ENCODE measurements at regions not wholly inside any gene's neighbourhood (a gene's known extent, or its start where the extent isn't known, plus 50 kb on each side); places are given as distances from the start of the nearest gene placed in this dataset.

DNA sequence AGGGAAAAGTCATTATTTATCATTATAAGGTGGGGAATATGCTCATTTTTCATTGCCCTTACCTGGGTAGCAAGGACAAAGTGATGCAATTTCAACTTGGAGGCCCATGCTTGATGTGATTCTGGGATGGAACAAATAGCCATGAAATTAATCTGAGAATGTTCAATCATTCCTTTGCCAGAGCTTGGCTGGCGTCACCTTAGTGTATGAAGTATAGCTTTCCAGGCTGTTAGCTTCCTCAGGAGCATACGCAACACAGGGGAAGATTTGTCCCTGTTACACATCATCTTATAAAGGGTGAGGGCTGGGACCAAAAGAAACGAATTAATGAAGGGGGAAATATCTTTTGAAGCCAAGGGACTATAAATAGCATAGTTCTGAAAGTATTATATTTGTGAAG lies 91.4 kb upstream of the DEPDC1 start:
- CTCF ChIA-PET (ENCODE audit: partially characterized antibody): no interaction called here
- intact Hi-C loops (cut with micrococcal nuclease): no loop called here

DNA sequence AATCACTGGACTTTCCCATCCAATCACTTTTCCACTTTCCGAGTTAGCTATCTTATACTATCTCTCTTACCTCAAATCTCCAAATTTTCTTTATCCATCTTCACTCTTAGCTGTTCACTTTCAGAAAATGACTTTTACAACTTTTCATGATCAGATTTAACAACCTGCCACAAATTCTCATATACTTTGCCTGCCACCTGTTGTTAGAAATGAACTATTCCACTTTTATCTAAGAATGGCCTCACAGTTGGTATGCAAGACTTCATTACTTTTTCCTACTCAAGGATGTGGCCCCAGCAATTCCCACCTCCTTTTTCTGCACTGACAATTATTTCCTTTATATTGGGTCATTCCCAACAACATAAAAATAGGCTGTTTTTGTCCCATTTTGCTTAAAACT lies 93.6 kb upstream of the DEPDC1 start:
- POLR2A ChIA-PET (ENCODE audit: partially characterized antibody): no interaction called here
- no peak overlapping the region for H3K4me3 Mint-ChIP-seq
- no peaks in the 10 kb centered on the region for H3K27me3 Mint-ChIP-seq
- DNase-seq: no peak
- no peaks in the 10 kb centered on the region for H3K4me1 Mint-ChIP-seq
- Histone ChIP-seq H3K4me1 (ENCODE audit: insufficient read depth, low read length) (no peaks in the 10 kb centered on the region), H3K36me3 (ENCODE audit: insufficient read depth, low read length) (no peaks in the 10 kb centered on the region), H3K4me3 (ENCODE audit: low read length in 2 of 2) (no peak overlapping the region), H3K27me3 (ENCODE audit: insufficient read depth, low read length) (no peaks in the 10 kb centered on the region), H3K27ac (ENCODE audit: low read depth, low read length) (no peak overlapping the region), H3K9me3 (ENCODE audit: control insufficient read depth in 1 of 2, low read length in 2 of 2) (no peaks in the 10 kb centered on the region)
- CTCF ChIA-PET (ENCODE audit: partially characterized antibody): interaction anchor here (1.3 kb wide), 1 partner anchor 473 kb away, joined by 3 read pairs; no protein-coding TSS in a partner anchor
- no peak overlapping the region for H3K27ac Mint-ChIP-seq
- intact Hi-C loops (cut with micrococcal nuclease): no loop called here
- H3K36me3 Mint-ChIP-seq: no peaks in the 10 kb centered on the region
- peaks cover 0 to 4% (median 0%) of the 10 kb centered on the region in 8 donors for H3K9me3 Mint-ChIP-seq

More for the DNA sequence above, 91.4 kb upstream of the DEPDC1 start:
- no peaks in the 10 kb centered on the region for H3K9me3 ChIP-seq (ENCODE audit: control insufficient read depth in 1 of 2, low read length in 2 of 2)
- no peak for DNase-seq
- Mint-ChIP-seq H3K27me3 (no peaks in the 10 kb centered on the region), H3K36me3 (no peaks in the 10 kb centered on the region), H3K4me1 (no peaks in the 10 kb centered on the region), H3K9me3 (peaks cover 0 to 12% (median 8%) of the 10 kb centered on the region in 8 donors), H3K27ac (no peak overlapping the region), H3K4me3 (no peak overlapping the region)
- no peak overlapping the region for H3K4me3 ChIP-seq (ENCODE audit: low read length in 2 of 2)
- H3K4me1 ChIP-seq (ENCODE audit: insufficient read depth, low read length): no peaks in the 10 kb centered on the region
- no peaks in the 10 kb centered on the region for H3K27me3 ChIP-seq (ENCODE audit: insufficient read depth, low read length)
- no peaks in the 10 kb centered on the region for H3K36me3 ChIP-seq (ENCODE audit: insufficient read depth, low read length)
- H3K27ac ChIP-seq (ENCODE audit: low read depth, low read length): no peak overlapping the region
- POLR2A ChIA-PET (ENCODE audit: partially characterized antibody): no interaction called here

DNA sequence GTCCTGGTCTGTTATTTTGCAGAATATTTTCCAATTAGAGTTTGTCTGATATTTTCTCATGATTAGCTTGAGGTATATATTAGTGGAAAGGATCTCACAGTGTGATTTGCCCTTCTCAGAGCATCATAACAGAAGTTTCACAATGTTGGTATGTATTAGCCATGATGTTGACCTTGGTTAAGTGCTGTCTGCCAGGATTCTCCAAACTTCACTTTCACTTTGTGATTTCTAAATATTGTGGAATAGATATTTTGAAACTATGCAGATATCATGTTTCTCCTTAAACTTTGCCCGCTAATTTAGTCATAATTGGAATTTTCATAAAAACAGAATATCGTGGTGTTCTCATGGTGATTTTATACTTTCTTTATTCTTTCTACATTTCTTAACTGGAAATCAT lies 98.0 kb upstream of the DEPDC1 start:
- Histone ChIP-seq H3K27ac (ENCODE audit: low read depth, low read length) (no peak overlapping the region), H3K4me1 (ENCODE audit: insufficient read depth, low read length) (no peaks in the 10 kb centered on the region), H3K9me3 (ENCODE audit: control insufficient read depth in 1 of 2, low read length in 2 of 2) (no peaks in the 10 kb centered on the region), H3K36me3 (ENCODE audit: insufficient read depth, low read length) (no peaks in the 10 kb centered on the region), H3K4me3 (ENCODE audit: low read length in 2 of 2) (no peak overlapping the region), H3K27me3 (ENCODE audit: insufficient read depth, low read length) (no peaks in the 10 kb centered on the region)
- H3K27me3 Mint-ChIP-seq: no peaks in the 10 kb centered on the region
- POLR2A ChIA-PET (ENCODE audit: partially characterized antibody): no interaction called here
- peaks cover 0 to 8% (median 0%) of the 10 kb centered on the region in 8 donors for H3K9me3 Mint-ChIP-seq
- no peak overlapping the region for H3K4me3 Mint-ChIP-seq
- no peak overlapping the region for H3K27ac Mint-ChIP-seq
- DNase-seq: no peak
- CTCF ChIA-PET (ENCODE audit: partially characterized antibody): no interaction called here
- intact Hi-C loops (cut with micrococcal nuclease): no loop called here
- no peaks in the 10 kb centered on the region for H3K36me3 Mint-ChIP-seq
- no peaks in the 10 kb centered on the region for H3K4me1 Mint-ChIP-seq

DNA sequence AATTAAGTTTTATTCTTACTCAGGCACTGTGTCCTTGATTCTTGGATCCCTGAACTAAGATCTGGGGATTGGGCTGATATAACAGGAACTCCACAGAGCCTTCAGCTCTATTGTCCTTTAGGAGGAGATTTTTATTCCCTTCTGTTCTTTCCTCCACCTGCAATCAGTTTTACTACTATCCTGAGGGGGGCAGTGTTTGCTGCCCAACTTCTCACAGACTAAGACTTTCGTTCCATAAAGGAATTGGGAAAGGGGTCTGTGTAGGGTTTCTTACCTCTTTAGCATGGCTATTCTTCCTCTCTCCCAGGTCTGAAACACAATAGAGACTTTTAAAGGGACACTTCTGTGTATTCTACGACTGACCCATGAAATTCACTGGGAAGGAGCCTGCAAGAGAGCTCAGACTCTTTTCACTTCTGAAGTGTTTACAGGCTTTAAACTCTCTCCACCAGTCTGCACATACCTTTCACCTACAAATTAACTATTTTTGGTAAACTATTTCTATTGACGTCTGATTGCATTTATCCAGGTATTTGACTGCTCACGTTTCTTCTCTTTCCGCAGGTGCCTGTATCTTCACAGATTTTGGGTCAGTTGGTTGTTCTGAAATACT lies 103.3 kb upstream of the DEPDC1 start:
- Histone ChIP-seq H3K4me1 (ENCODE audit: insufficient read depth, low read length) (no peaks in the 10 kb centered on the region), H3K36me3 (ENCODE audit: insufficient read depth, low read length) (no peaks in the 10 kb centered on the region), H3K27me3 (ENCODE audit: insufficient read depth, low read length) (no peaks in the 10 kb centered on the region), H3K9me3 (ENCODE audit: control insufficient read depth in 1 of 2, low read length in 2 of 2) (no peaks in the 10 kb centered on the region), H3K27ac (ENCODE audit: low read depth, low read length) (no peak overlapping the region), H3K4me3 (ENCODE audit: low read length in 2 of 2) (no peak overlapping the region)
- POLR2A ChIA-PET (ENCODE audit: partially characterized antibody): no interaction called here
- H3K36me3 Mint-ChIP-seq: no peaks in the 10 kb centered on the region
- CTCF ChIA-PET (ENCODE audit: partially characterized antibody): no interaction called here
- H3K4me1 Mint-ChIP-seq: no peaks in the 10 kb centered on the region
- H3K27me3 Mint-ChIP-seq: no peaks in the 10 kb centered on the region
- DNase-seq: no peak
- H3K27ac Mint-ChIP-seq: no peak overlapping the region
- intact Hi-C loops (cut with micrococcal nuclease): no loop called here
- peaks cover 0 to 13% (median 1%) of the 10 kb centered on the region in 8 donors for H3K9me3 Mint-ChIP-seq
- no peak overlapping the region for H3K4me3 Mint-ChIP-seq

DNA sequence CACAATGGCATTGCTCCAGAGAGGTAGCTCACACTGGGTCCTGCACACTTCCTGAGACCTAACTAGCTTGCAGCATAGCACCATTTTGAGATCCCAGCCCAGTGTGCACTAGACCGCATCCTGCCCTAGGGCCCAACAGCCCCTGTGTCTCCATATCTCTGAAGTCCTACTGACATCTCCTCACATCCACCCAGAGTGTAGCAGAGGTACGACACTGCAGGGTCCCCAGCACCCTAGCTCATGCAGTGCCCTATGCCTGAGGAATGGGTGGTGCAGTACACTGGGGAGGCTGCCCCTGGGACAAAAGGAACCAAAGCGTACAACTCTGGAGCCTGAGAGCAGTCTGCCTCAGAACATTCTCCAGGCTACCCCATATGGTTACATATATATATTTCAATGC lies 111.4 kb upstream of the DEPDC1 start:
- no peak overlapping the region for H3K4me3 ChIP-seq (ENCODE audit: low read length in 2 of 2)
- no peak overlapping the region for H3K27ac ChIP-seq (ENCODE audit: low read depth, low read length)
- ChIA-PET POLR2A (ENCODE audit: partially characterized antibody) (no interaction called here), CTCF (ENCODE audit: partially characterized antibody) (no interaction called here)
- no peaks in the 10 kb centered on the region for H3K4me1 ChIP-seq (ENCODE audit: insufficient read depth, low read length)
- no peaks in the 10 kb centered on the region for H3K27me3 Mint-ChIP-seq
- no peak overlapping the region for H3K27ac Mint-ChIP-seq
- DNase-seq: no peak
- H3K27me3 ChIP-seq (ENCODE audit: insufficient read depth, low read length): no peaks in the 10 kb centered on the region
- H3K9me3 Mint-ChIP-seq: peaks cover 2 to 25% (median 10%) of the 10 kb centered on the region in 8 donors
- intact Hi-C loops (cut with micrococcal nuclease): no loop called here
- H3K36me3 Mint-ChIP-seq: no peaks in the 10 kb centered on the region
- no peaks in the 10 kb centered on the region for H3K36me3 ChIP-seq (ENCODE audit: insufficient read depth, low read length)
- no peaks in the 10 kb centered on the region for H3K4me1 Mint-ChIP-seq
- H3K4me3 Mint-ChIP-seq: no peak overlapping the region
- no peaks in the 10 kb centered on the region for H3K9me3 ChIP-seq (ENCODE audit: control insufficient read depth in 1 of 2, low read length in 2 of 2)

DNA sequence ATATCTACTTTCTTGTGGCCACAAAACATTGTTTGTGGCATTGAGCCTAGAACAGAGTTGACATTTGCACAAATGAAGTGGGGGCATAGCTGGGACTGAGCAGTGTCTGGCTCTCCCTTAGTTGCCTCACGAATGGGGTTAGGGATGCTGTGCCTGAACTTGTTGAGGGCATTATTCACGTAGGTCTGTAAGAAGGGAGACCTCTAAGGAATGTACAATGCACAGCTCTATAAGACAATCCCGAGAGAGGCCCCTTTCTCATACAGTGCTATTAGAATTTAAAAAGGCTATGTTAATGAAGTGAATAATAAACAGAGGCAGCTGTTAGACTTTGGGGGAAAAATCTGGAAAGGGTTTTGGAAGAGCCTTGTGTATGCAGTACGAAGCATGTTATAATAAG lies 118.4 kb upstream of the DEPDC1 start:
- H3K9me3 Mint-ChIP-seq: peaks cover 2 to 31% (median 14%) of the 10 kb centered on the region in 8 donors
- Histone ChIP-seq H3K4me1 (ENCODE audit: insufficient read depth, low read length) (no peaks in the 10 kb centered on the region), H3K36me3 (ENCODE audit: insufficient read depth, low read length) (no peaks in the 10 kb centered on the region), H3K4me3 (ENCODE audit: low read length in 2 of 2) (no peak overlapping the region), H3K9me3 (ENCODE audit: control insufficient read depth in 1 of 2, low read length in 2 of 2) (no peaks in the 10 kb centered on the region), H3K27ac (ENCODE audit: low read depth, low read length) (no peak overlapping the region), H3K27me3 (ENCODE audit: insufficient read depth, low read length) (no peaks in the 10 kb centered on the region)
- no peak overlapping the region for H3K4me3 Mint-ChIP-seq
- DNase-seq: no peak
- intact Hi-C loops (cut with micrococcal nuclease): no loop called here
- H3K27me3 Mint-ChIP-seq: no peaks in the 10 kb centered on the region
- H3K27ac Mint-ChIP-seq: no peak overlapping the region
- POLR2A ChIA-PET (ENCODE audit: partially characterized antibody): no interaction called here
- CTCF ChIA-PET (ENCODE audit: partially characterized antibody): no interaction called here
- H3K36me3 Mint-ChIP-seq: peaks cover 0 to 2% of the 10 kb centered on the region in 2 donors
- no peaks in the 10 kb centered on the region for H3K4me1 Mint-ChIP-seq

DNA sequence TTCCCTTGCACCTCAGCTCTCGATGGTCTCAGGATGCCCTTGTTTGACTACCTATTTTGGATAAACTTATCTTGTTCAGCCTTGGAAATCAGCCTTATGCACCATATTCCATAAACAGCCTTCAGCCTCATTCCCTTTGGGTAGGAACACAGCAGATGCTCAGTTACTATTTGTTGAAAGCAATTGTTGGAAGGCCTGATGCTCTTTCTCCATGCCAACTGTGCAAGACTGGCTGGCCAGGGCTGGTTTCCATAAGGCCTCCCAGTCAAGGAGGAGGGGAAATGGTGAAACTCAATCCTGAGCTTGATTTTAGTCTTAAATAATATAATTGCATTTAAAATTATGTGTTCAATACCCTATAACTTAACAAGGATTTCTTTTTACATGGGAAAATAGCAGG lies 121.1 kb upstream of the DEPDC1 start:
- H3K27ac Mint-ChIP-seq: no peak overlapping the region
- peaks cover 0 to 38% (median 17%) of the 10 kb centered on the region in 8 donors for H3K9me3 Mint-ChIP-seq
- Histone ChIP-seq H3K9me3 (ENCODE audit: control insufficient read depth in 1 of 2, low read length in 2 of 2) (no peaks in the 10 kb centered on the region), H3K4me3 (ENCODE audit: low read length in 2 of 2) (no peak overlapping the region), H3K36me3 (ENCODE audit: insufficient read depth, low read length) (no peaks in the 10 kb centered on the region), H3K4me1 (ENCODE audit: insufficient read depth, low read length) (no peaks in the 10 kb centered on the region), H3K27me3 (ENCODE audit: insufficient read depth, low read length) (no peaks in the 10 kb centered on the region), H3K27ac (ENCODE audit: low read depth, low read length) (no peak overlapping the region)
- ChIA-PET POLR2A (ENCODE audit: partially characterized antibody) (no interaction called here), CTCF (ENCODE audit: partially characterized antibody) (no interaction called here)
- no peak for DNase-seq
- no peaks in the 10 kb centered on the region for H3K4me1 Mint-ChIP-seq
- H3K27me3 Mint-ChIP-seq: no peaks in the 10 kb centered on the region
- no peak overlapping the region for H3K4me3 Mint-ChIP-seq
- H3K36me3 Mint-ChIP-seq: peaks cover 0 to 2% of the 10 kb centered on the region in 2 donors
- intact Hi-C loops (cut with micrococcal nuclease): no loop called here

DNA sequence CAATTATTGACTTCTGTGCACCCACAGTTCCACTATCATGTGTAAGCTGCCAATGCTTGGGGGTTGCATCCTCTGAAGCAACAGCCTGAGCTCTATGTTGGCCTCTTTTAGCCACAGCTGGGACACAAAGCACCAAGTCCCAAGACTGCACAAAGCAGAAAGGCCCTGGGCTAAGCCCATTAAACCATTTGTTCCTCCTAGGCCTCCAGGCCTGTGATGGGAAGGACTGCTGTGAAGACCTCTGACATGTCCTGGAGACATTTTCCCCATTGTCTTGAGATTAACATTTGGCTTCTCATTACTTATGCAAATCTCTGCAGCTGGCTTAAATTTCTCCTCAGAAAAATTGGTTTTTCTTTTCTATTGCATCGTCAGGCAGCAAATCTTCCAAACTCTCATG lies 123.7 kb upstream of the DEPDC1 start:
- POLR2A ChIA-PET (ENCODE audit: partially characterized antibody): no interaction called here
- H3K27me3 Mint-ChIP-seq: no peaks in the 10 kb centered on the region
- intact Hi-C loops (cut with micrococcal nuclease): no loop called here

More for the DNA sequence above, 123.7 kb upstream of the DEPDC1 start:
- Mint-ChIP-seq H3K9me3 (peaks cover 0 to 30% (median 16%) of the 10 kb centered on the region in 8 donors), H3K4me3 (no peak overlapping the region), H3K4me1 (no peaks in the 10 kb centered on the region), H3K36me3 (peaks cover 0 to 2% of the 10 kb centered on the region in 2 donors), H3K27ac (no peak overlapping the region)
- no peaks in the 10 kb centered on the region for H3K9me3 ChIP-seq (ENCODE audit: control insufficient read depth in 1 of 2, low read length in 2 of 2)
- H3K27ac ChIP-seq (ENCODE audit: low read depth, low read length): no peak overlapping the region
- H3K4me1 ChIP-seq (ENCODE audit: insufficient read depth, low read length): no peaks in the 10 kb centered on the region
- H3K36me3 ChIP-seq (ENCODE audit: insufficient read depth, low read length): no peaks in the 10 kb centered on the region
- no peaks in the 10 kb centered on the region for H3K27me3 ChIP-seq (ENCODE audit: insufficient read depth, low read length)
- H3K4me3 ChIP-seq (ENCODE audit: low read length in 2 of 2): no peak overlapping the region
- DNase-seq: no peak
- CTCF ChIA-PET (ENCODE audit: partially characterized antibody): no interaction called here

Data from CD4-positive, alpha-beta memory T cell (primary cell).